HepG2 (cell line): ENCODE measurements at regions not wholly inside any gene's neighbourhood (a gene's known extent, or its start where the extent isn't known, plus 50 kb on each side); places are given as distances from the start of the nearest gene placed in this dataset.

Experiments
- ATAC-seq: fragments of 200-7000 bp; cut with Tn5 transposase; 3 replicates; pipeline ENCODE4 v1.9.1; 2020; ENCODE audit warnings: mild to moderate bottlenecking, moderate library complexity
- BruUV-seq: library from RNA; stranded (reverse); fragments of 400-500 nt; replicated peaks from 2 replicates; lab custom pipeline; 2021; lab: Mats Ljungman, UMichigan
- CTCF ChIA-PET: fragments of 300-600 bp; formaldehyde crosslinking; extraction: SDS; loops from one replicate; lab custom pipeline; 2021; ENCODE audit warnings: low total read pairs, inconsistent platforms, low intra/inter-chr PET ratio; lab: Yijun Ruan, JAX
- POLR2A ChIA-PET: fragments of 350-600 bp; sonication (Branson Sonifier 250); formaldehyde crosslinking; loops from one replicate; lab custom pipeline; 2020; ENCODE audit warnings: antibody characterized with exemption, inconsistent platforms; lab: Yijun Ruan, JAX
- DNase-seq: peaks from one replicate; pipeline ENCODE4 v3.0.0-alpha.2; 2015; ENCODE audit warnings: low spot score
- FAIRE-seq: peaks from 3 replicates; lab custom pipeline; 2011; peaks lifted over from hg19 to GRCh38; lab: Jason Lieb, UNC
- H2AFZ ChIP-seq: one replicate; pipeline ENCODE4 v1.6.1; 2011; ENCODE audit warnings: low read length, inconsistent platforms
- H3K27ac ChIP-seq: fragments of 300-600 bp; 3 replicates; pipeline ENCODE4 v1.8.0; 2011; ENCODE audit warnings: mixed run types, mild to moderate bottlenecking, mixed read lengths, low read length, inconsistent platforms; ENCODE audit not compliant: insufficient read depth; ENCODE audit errors: extremely low read length
- H3K27me3 ChIP-seq, 2 experiments: fragments of 200-600 bp in 1 of 2; 2 replicates in 1 of 2; 3 replicates in 1 of 2; pipeline versions ENCODE4 v1.6.0 to v1.8.0; 2011; ENCODE audit warnings: low read length in 2 of 2, mild to moderate bottlenecking in 2 of 2, moderate library complexity in 2 of 2, inconsistent platforms in 1 of 2; ENCODE audit not compliant: insufficient read depth in 2 of 2, control insufficient read depth in 1 of 2
- H3K36me3 ChIP-seq, 2 experiments: fragments of 200-600 bp in 1 of 2; replicated peaks in 1 of 2; 2 replicates in 1 of 2; 3 replicates in 1 of 2; pipeline versions ENCODE4 v1.5.1 to v1.8.0; 2011; ENCODE audit warnings: low read length in 2 of 2, inconsistent platforms in 1 of 2; ENCODE audit not compliant: insufficient read depth in 2 of 2, control insufficient read depth in 1 of 2
- H3K4me1 ChIP-seq: 2 replicates; pipeline ENCODE4 v1.5.1; 2012; ENCODE audit warnings: low read length, inconsistent platforms; ENCODE audit not compliant: insufficient read depth
- H3K4me2 ChIP-seq: 2 replicates; pipeline ENCODE4 v1.6.0; 2011; ENCODE audit warnings: low read depth, low read length, inconsistent platforms
- H3K4me3 ChIP-seq, 3 experiments: fragments of 200-600 bp in 1 of 3; sonication (generic), shearing (Covaris generic) in 1 of 3; replicated peaks in 1 of 3; 2 replicates each; pipeline ENCODE4 v1.5.1; 2011 to 2016; ENCODE audit warnings: low read length in 3 of 3, inconsistent platforms in 2 of 3, low read depth in 2 of 3, mild to moderate bottlenecking in 2 of 3, control low read depth in 1 of 3, mixed read lengths in 1 of 3; ENCODE audit not compliant: insufficient read depth in 1 of 3
- H3K79me2 ChIP-seq: one replicate; pipeline ENCODE4 v1.6.1; 2011; ENCODE audit warnings: low read length, inconsistent platforms; ENCODE audit not compliant: insufficient read depth
- H3K9ac ChIP-seq: 2 replicates; pipeline ENCODE4 v1.6.0; 2011; ENCODE audit warnings: mild to moderate bottlenecking, low read depth, low read length, inconsistent platforms; ENCODE audit not compliant: insufficient read depth
- H3K9me3 ChIP-seq: 2 replicates; pipeline ENCODE4 v1.5.1; 2012; ENCODE audit warnings: mild to moderate bottlenecking, low read length
- H4K20me1 ChIP-seq: 2 replicates; pipeline ENCODE4 v1.6.0; 2011; ENCODE audit warnings: inconsistent platforms, mild to moderate bottlenecking, low read length, moderate library complexity; ENCODE audit not compliant: insufficient read depth
- ATF1 ChIP-seq: IDR thresholded peaks from 2 replicates; pipeline ENCODE4 v1.6.1; 2016; ENCODE audit warnings: mild to moderate bottlenecking, control low read depth
- DMAP1 ChIP-seq: IDR thresholded peaks from 2 replicates; pipeline ENCODE4 v1.6.1; 2016
- FOXP1 ChIP-seq, 2 experiments: fragments of 450-650 bp in 1 of 2; IDR thresholded peaks; 2 replicates each; pipeline ENCODE4 v1.6.1; 2017 to 2018; ENCODE audit warnings: antibody characterized with exemption in 1 of 2
- KLF9 ChIP-seq: IDR thresholded peaks from 2 replicates; pipeline ENCODE4 v1.6.1; 2016; ENCODE audit warnings: low read depth
- POLR2G ChIP-seq: fragments of 200-400 bp; formaldehyde crosslinking; IDR thresholded peaks from 2 replicates; pipeline ENCODE4 v1.6.1; 2018; ENCODE audit warnings: mild to moderate bottlenecking, low read depth, low read length, moderate library complexity
- RFX5 ChIP-seq: IDR thresholded peaks from 2 replicates; pipeline ENCODE4 v1.6.1; 2011; ENCODE audit warnings: low read depth, low read length, improper control_type of control experiment
- RFXAP ChIP-seq: sonication (generic); formaldehyde crosslinking; IDR thresholded peaks from 2 replicates; pipeline ENCODE4 v1.4.0; 2020; ENCODE audit warnings: missing genetic modification reagents, borderline replicate concordance
- XBP1 ChIP-seq: sonication (generic); formaldehyde crosslinking; IDR thresholded peaks from 2 replicates; pipeline ENCODE4 v1.5.0; 2020; ENCODE audit warnings: missing genetic modification reagents
- ZNF10 ChIP-seq: sonication (generic); formaldehyde crosslinking; IDR thresholded peaks from 2 replicates; pipeline ENCODE4 v1.4.0; 2020; ENCODE audit warnings: mild to moderate bottlenecking, low read depth, missing genetic modification reagents, borderline replicate concordance
- ZNF101 ChIP-seq: sonication (generic); formaldehyde crosslinking; IDR thresholded peaks from 2 replicates; pipeline ENCODE4 v1.4.0; 2020; ENCODE audit warnings: mild to moderate bottlenecking, low read depth, missing genetic modification reagents, borderline replicate concordance
- ZNF230 ChIP-seq: sonication (generic); formaldehyde crosslinking; IDR thresholded peaks from 2 replicates; pipeline ENCODE4 v1.4.0; 2020; ENCODE audit warnings: mild to moderate bottlenecking, missing genetic modification reagents
- ZNF326 ChIP-seq: sonication (generic); formaldehyde crosslinking; IDR thresholded peaks from 2 replicates; pipeline ENCODE4 v1.4.0; 2020; ENCODE audit warnings: missing genetic modification reagents, borderline replicate concordance
- ZNF331 ChIP-seq: sonication (generic); formaldehyde crosslinking; IDR thresholded peaks from 2 replicates; pipeline ENCODE4 v1.4.0; 2020; ENCODE audit warnings: missing genetic modification reagents
- WGBS: methylation state at CpG from one replicate; pipeline ENCODE4 v1.1.6; 2017; ENCODE audit warnings: low lambda C conversion rate; 5-methylcytosine and 5-hydroxymethylcytosine counted together
- in situ Hi-C: cut with HindIII; loops from 2 replicates; pipeline ENCODE4 v1.10.0; 2017; ENCODE audit warnings: low pct_unique_long_range_greater_than_20kb; ENCODE audit not compliant: extremely low pct_ligation_motif_present
- intact Hi-C: fragments of 100-400 bp; cut with micrococcal nuclease; formaldehyde crosslinking; loops from one replicate; pipeline ENCODE4 v1.10.0; 2022; ENCODE audit not compliant: unreplicated experiment
- TF ChIP-seq, protein P1 (sequence below): sonication (generic); formaldehyde crosslinking; IDR thresholded peaks from 2 replicates; pipeline ENCODE4 v1.4.0; 2020; ENCODE audit warnings: missing genetic modification reagents
- TF ChIP-seq, protein P2 (sequence below): sonication (generic); formaldehyde crosslinking; IDR thresholded peaks from 2 replicates; pipeline ENCODE4 v1.4.0; 2020; ENCODE audit warnings: missing genetic modification reagents, borderline replicate concordance
- TF ChIP-seq, protein P3 (sequence below): IDR thresholded peaks from 2 replicates; pipeline ENCODE4 v1.4.0; 2020; ENCODE audit warnings: mild to moderate bottlenecking, missing genetic modification reagents
- TF ChIP-seq, protein P4 (sequence below): sonication (generic); formaldehyde crosslinking; IDR thresholded peaks from 2 replicates; pipeline ENCODE4 v1.4.0; 2020; ENCODE audit warnings: missing genetic modification reagents

DNA sequence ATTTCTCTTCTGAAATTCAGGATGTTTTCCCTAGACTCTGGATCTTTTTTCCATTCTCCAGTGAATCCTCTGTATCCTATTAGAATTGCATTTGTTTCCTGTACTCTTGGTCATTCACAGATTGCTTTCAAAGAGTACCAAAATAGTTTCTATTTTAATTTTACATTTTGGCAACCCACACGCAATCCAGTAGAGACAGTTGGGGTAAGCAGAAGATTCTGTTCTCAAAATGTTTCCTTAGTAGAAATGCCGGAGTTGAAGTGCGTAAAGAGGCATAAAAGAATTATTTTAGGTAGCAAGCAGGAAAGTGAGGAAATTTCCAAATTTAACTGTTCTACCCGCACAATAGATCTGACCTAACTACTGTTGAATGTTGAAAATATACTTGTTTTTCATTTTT lies 842.4 kb downstream of the LUZP2 start (continued):
- TF ChIP-seq ZNF101 (CRISPR knock-in tag): no peak
- TF ChIP-seq, protein P1, sequence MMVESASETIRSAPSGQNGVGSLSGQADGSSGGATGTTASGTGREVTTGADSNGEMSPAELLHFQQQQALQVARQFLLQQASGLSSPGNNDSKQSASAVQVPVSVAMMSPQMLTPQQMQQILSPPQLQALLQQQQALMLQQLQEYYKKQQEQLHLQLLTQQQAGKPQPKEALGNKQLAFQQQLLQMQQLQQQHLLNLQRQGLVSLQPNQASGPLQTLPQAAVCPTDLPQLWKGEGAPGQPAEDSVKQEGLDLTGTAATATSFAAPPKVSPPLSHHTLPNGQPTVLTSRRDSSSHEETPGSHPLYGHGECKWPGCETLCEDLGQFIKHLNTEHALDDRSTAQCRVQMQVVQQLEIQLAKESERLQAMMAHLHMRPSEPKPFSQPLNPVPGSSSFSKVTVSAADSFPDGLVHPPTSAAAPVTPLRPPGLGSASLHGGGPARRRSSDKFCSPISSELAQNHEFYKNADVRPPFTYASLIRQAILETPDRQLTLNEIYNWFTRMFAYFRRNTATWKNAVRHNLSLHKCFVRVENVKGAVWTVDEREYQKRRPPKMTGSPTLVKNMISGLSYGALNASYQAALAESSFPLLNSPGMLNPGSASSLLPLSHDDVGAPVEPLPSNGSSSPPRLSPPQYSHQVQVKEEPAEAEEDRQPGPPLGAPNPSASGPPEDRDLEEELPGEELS (CRISPR knock-in tag): no peak
- no peak for TF ChIP-seq ZNF326 (CRISPR knock-in tag)
- no peak for TF ChIP-seq ZNF230 (CRISPR knock-in tag)
- TF ChIP-seq, protein P2, sequence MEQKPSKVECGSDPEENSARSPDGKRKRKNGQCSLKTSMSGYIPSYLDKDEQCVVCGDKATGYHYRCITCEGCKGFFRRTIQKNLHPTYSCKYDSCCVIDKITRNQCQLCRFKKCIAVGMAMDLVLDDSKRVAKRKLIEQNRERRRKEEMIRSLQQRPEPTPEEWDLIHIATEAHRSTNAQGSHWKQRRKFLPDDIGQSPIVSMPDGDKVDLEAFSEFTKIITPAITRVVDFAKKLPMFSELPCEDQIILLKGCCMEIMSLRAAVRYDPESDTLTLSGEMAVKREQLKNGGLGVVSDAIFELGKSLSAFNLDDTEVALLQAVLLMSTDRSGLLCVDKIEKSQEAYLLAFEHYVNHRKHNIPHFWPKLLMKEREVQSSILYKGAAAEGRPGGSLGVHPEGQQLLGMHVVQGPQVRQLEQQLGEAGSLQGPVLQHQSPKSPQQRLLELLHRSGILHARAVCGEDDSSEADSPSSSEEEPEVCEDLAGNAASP: no peak
- TF ChIP-seq POLR2G: no peak
- no peak for TF ChIP-seq ZNF331 (CRISPR knock-in tag)

DNA sequence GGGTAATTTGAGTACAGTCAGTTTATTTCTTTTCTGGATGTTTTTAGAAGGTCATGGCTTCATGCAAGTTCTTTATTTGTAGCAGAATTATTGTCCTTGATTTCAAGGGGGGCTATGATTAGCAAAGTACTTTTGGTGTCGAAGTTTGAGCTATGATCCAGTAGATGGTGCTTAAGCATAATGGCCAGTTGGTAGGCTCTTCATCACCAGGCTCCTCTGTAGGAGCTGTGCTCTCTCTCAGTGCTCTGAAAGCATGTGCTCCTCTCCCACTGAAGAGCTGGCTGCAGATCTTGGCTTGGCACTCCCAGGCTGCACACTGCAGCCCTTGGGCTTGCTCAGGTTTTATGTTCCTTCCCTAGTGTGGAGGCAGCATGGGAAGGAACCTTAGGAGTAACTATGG lies 852.7 kb downstream of the LUZP2 start:
- FAIRE-seq (no peak), ATAC-seq (no peak), DNase-seq (no peak)
- intact Hi-C loops: no loop called here
- Histone ChIP-seq H3K4me1 (no peaks in the 10 kb centered on the region), H4K20me1 (no peaks in the 10 kb centered on the region), H2AFZ (no peak overlapping the region), H3K27me3 (no peaks in the 10 kb centered on the region; a peak in 1 of 5 replicates), H3K9ac (no peak overlapping the region), H3K4me3 (no peak overlapping the region), H3K79me2 (no peaks in the 10 kb centered on the region), H3K4me2 (no peak overlapping the region), H3K27ac (no peak overlapping the region), H3K36me3 (no peaks in the 10 kb centered on the region), H3K9me3 (no peaks in the 10 kb centered on the region; the same call in 1 of the 2 replicates)
- no TSS peak for BruUV-seq
- ChIA-PET CTCF (no interaction called here), POLR2A (no interaction called here)
- in situ Hi-C loops: no loop called here
- WGBS: 0% methylated on average over 1 of the region's 1 CpG
- TF ChIP-seq DMAP1 (CRISPR knock-in tag): no peak
- TF ChIP-seq KLF9 (CRISPR knock-in tag): no peak
- no peak for TF ChIP-seq RFXAP
- TF ChIP-seq, protein P3, sequence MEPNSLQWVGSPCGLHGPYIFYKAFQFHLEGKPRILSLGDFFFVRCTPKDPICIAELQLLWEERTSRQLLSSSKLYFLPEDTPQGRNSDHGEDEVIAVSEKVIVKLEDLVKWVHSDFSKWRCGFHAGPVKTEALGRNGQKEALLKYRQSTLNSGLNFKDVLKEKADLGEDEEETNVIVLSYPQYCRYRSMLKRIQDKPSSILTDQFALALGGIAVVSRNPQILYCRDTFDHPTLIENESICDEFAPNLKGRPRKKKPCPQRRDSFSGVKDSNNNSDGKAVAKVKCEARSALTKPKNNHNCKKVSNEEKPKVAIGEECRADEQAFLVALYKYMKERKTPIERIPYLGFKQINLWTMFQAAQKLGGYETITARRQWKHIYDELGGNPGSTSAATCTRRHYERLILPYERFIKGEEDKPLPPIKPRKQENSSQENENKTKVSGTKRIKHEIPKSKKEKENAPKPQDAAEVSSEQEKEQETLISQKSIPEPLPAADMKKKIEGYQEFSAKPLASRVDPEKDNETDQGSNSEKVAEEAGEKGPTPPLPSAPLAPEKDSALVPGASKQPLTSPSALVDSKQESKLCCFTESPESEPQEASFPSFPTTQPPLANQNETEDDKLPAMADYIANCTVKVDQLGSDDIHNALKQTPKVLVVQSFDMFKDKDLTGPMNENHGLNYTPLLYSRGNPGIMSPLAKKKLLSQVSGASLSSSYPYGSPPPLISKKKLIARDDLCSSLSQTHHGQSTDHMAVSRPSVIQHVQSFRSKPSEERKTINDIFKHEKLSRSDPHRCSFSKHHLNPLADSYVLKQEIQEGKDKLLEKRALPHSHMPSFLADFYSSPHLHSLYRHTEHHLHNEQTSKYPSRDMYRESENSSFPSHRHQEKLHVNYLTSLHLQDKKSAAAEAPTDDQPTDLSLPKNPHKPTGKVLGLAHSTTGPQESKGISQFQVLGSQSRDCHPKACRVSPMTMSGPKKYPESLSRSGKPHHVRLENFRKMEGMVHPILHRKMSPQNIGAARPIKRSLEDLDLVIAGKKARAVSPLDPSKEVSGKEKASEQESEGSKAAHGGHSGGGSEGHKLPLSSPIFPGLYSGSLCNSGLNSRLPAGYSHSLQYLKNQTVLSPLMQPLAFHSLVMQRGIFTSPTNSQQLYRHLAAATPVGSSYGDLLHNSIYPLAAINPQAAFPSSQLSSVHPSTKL (CRISPR knock-in tag): no peak
- TF ChIP-seq RFX5: no peak
- no peak for TF ChIP-seq ZNF10 (CRISPR knock-in tag)
- TF ChIP-seq ATF1 (CRISPR knock-in tag): no peak
- no peak for TF ChIP-seq XBP1 (CRISPR knock-in tag)
- TF ChIP-seq FOXP1 (IDR thresholded peaks at IDR 0.05): no peak
- TF ChIP-seq FOXP1 (CRISPR knock-in tag; IDR thresholded peaks at IDR 0.05): no peak
- TF ChIP-seq, protein P4, sequence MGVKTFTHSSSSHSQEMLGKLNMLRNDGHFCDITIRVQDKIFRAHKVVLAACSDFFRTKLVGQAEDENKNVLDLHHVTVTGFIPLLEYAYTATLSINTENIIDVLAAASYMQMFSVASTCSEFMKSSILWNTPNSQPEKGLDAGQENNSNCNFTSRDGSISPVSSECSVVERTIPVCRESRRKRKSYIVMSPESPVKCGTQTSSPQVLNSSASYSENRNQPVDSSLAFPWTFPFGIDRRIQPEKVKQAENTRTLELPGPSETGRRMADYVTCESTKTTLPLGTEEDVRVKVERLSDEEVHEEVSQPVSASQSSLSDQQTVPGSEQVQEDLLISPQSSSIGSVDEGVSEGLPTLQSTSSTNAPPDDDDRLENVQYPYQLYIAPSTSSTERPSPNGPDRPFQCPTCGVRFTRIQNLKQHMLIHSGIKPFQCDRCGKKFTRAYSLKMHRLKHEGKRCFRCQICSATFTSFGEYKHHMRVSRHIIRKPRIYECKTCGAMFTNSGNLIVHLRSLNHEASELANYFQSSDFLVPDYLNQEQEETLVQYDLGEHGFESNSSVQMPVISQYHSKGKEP (CRISPR knock-in tag): no peak
